ENCODE measurements at regions not wholly inside any gene's neighbourhood (a gene's known extent, or its start where the extent isn't known, plus 50 kb on each side); places are given as distances from the start of the nearest gene placed in this dataset.

DNA sequence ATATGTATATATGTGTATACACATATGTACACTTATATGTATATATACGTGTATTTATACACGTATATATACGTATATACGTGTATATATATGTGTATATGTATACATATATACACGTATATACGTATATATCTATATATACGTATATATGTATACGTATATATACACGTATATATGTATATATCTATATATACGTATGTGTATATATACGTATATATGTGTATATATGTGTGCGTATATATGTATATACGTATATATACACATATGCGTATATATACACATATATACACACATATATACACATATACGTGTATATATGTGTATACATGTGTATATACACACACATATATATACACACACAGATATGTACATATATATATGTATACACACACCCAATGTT lies 348.0 kb upstream of the LCORL start:
- Histone ChIP-seq H3K27me3 (ENCODE audit: insufficient read depth, low read length) (no peaks in the 10 kb centered on the region), H3K4me3 (ENCODE audit: low read depth, low read length) (no peak overlapping the region), H3K36me3 (ENCODE audit: insufficient read depth, low read length) (no peaks in the 10 kb centered on the region), H2AFZ (ENCODE audit: low read length, unreplicated experiment) (no peak overlapping the region), H3K79me2 (ENCODE audit: control insufficient read depth, insufficient read depth, low read length, unreplicated experiment) (no peaks in the 10 kb centered on the region), H3K27ac (ENCODE audit: low read depth, low read length) (no peak overlapping the region), H3K4me1 (ENCODE audit: control insufficient read depth, insufficient read depth, low read length, unreplicated experiment) (no peaks in the 10 kb centered on the region)

DNA sequence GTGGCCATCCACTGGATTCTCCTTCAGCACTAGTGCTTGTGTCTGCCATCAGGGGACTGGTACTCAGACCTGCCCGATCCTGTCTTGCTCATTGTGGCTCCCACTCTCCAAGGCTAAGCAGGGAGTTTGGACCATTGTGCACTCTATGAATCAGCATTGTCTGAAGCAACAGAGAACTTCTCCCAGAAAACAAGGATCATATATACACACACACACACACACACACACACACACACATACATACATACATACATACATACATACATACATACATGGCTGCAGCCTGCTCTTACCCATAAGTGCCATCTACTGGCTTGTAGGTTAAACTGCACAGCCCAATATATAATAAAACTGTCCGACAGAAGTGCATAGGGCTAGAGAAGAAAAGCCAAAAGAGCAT lies 345.3 kb upstream of the LCORL start:
- H3K27ac ChIP-seq (ENCODE audit: low read depth, low read length): no peak overlapping the region
- H3K36me3 ChIP-seq (ENCODE audit: insufficient read depth, low read length): no peaks in the 10 kb centered on the region
- H3K4me3 ChIP-seq (ENCODE audit: low read depth, low read length): no peak overlapping the region
- H3K79me2 ChIP-seq (ENCODE audit: control insufficient read depth, insufficient read depth, low read length, unreplicated experiment): no peaks in the 10 kb centered on the region
- H2AFZ ChIP-seq (ENCODE audit: low read length, unreplicated experiment): no peak overlapping the region
- no peaks in the 10 kb centered on the region for H3K27me3 ChIP-seq (ENCODE audit: insufficient read depth, low read length)
- H3K4me1 ChIP-seq (ENCODE audit: control insufficient read depth, insufficient read depth, low read length, unreplicated experiment): no peaks in the 10 kb centered on the region

DNA sequence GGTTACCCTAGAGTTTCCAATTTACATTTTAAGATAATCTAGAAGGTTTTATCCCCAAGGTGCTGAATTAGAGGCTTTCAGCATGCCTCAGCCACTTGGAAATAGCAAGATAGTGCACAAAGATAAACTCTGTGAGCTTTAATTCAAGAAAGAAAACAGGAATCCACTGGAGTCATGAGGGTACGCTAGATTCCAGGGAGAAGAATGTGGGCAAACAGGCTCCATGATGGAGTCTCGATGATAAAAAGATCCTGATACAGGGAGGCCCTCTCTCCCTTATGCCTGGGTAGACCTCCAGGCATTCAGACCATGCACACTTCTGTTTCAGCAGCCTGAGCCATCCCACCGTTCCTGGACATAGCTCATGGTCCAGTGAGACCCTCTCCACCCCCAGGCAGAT lies 344.6 kb upstream of the LCORL start:
- Histone ChIP-seq H2AFZ (ENCODE audit: low read length, unreplicated experiment) (no peak overlapping the region), H3K27me3 (ENCODE audit: insufficient read depth, low read length) (no peaks in the 10 kb centered on the region), H3K4me1 (ENCODE audit: control insufficient read depth, insufficient read depth, low read length, unreplicated experiment) (no peaks in the 10 kb centered on the region), H3K4me3 (ENCODE audit: low read depth, low read length) (no peak overlapping the region), H3K79me2 (ENCODE audit: control insufficient read depth, insufficient read depth, low read length, unreplicated experiment) (no peaks in the 10 kb centered on the region), H3K27ac (ENCODE audit: low read depth, low read length) (no peak overlapping the region), H3K36me3 (ENCODE audit: insufficient read depth, low read length) (no peaks in the 10 kb centered on the region)

DNA sequence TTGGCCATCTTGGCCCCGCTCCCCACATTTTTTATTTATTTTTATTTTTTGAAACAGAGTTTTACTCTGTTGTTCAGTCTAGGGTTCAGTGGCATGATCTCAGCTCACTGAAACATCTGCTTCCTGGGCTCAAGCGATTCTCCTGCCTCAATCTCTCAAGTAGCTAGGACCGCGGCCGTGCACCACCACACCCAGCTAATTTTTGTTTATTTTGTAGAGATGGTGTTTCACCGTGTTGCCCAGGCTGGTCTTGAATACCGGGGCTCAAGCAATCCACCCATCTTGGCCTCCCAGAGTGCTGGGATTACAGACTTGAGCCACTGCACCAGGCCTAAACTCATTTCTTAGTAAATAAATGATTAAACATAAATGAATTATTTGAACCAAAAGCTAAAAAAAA lies 322.0 kb upstream of the LCORL start:
- Histone ChIP-seq H3K36me3 (ENCODE audit: insufficient read depth, low read length) (no peaks in the 10 kb centered on the region), H3K27me3 (ENCODE audit: insufficient read depth, low read length) (no peaks in the 10 kb centered on the region), H3K79me2 (ENCODE audit: control insufficient read depth, insufficient read depth, low read length, unreplicated experiment) (no peaks in the 10 kb centered on the region), H3K27ac (ENCODE audit: low read depth, low read length) (no peak overlapping the region), H2AFZ (ENCODE audit: low read length, unreplicated experiment) (no peak overlapping the region), H3K4me3 (ENCODE audit: low read depth, low read length) (no peak overlapping the region), H3K4me1 (ENCODE audit: control insufficient read depth, insufficient read depth, low read length, unreplicated experiment) (no peaks in the 10 kb centered on the region)

GRCh38 chr4:18342847-18343246 lies 321.3 kb upstream of the LCORL start:
- Histone ChIP-seq H3K4me3 (ENCODE audit: low read depth, low read length) (no peak overlapping the region), H3K4me1 (ENCODE audit: control insufficient read depth, insufficient read depth, low read length, unreplicated experiment) (no peaks in the 10 kb centered on the region), H3K27ac (ENCODE audit: low read depth, low read length) (no peak overlapping the region), H3K36me3 (ENCODE audit: insufficient read depth, low read length) (no peaks in the 10 kb centered on the region), H3K27me3 (ENCODE audit: insufficient read depth, low read length) (no peaks in the 10 kb centered on the region), H3K79me2 (ENCODE audit: control insufficient read depth, insufficient read depth, low read length, unreplicated experiment) (no peaks in the 10 kb centered on the region), H2AFZ (ENCODE audit: low read length, unreplicated experiment) (no peak overlapping the region)

DNA sequence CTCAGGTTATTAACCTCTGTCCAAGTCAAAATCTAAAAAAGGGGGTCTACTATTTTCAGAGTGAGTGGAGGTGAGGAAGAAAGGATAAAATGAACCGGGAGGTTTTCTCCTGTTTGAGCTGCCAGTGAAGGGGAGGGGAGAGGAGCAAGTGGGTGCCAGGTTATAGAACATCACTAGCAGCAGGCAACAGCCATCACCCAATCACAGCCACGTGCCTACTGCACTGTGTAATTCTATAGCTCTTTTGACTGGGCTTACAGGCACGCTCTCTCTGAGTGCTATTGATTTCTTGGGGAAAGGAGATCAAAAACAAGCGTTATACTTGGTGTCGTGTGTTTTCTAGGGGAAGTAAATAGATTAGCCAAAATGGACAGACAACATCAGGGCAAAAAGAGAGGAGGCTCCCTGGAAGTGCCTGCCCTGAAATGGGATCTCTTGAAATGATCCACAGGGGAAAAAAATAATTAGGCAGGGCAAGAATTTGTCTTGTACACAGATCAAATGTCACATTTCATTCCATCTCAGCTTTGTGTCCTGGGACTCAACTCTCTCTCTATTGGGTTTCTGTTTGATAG lies 300.5 kb upstream of the LCORL start:
- Histone ChIP-seq H3K4me1 (ENCODE audit: control insufficient read depth, insufficient read depth, low read length, unreplicated experiment) (no peaks in the 10 kb centered on the region), H3K27ac (ENCODE audit: low read depth, low read length) (no peak overlapping the region), H3K79me2 (ENCODE audit: control insufficient read depth, insufficient read depth, low read length, unreplicated experiment) (no peaks in the 10 kb centered on the region), H3K36me3 (ENCODE audit: insufficient read depth, low read length) (no peaks in the 10 kb centered on the region), H3K4me3 (ENCODE audit: low read depth, low read length) (no peak overlapping the region), H3K27me3 (ENCODE audit: insufficient read depth, low read length) (no peaks in the 10 kb centered on the region), H2AFZ (ENCODE audit: low read length, unreplicated experiment) (no peak overlapping the region)

- Histone ChIP-seq H3K79me2 (ENCODE audit: control insufficient read depth, insufficient read depth, low read length, unreplicated experiment) (no peaks in the 10 kb centered on the region), H3K27me3 (ENCODE audit: insufficient read depth, low read length) (no peaks in the 10 kb centered on the region), H3K36me3 (ENCODE audit: insufficient read depth, low read length) (no peaks in the 10 kb centered on the region), H3K4me3 (ENCODE audit: low read depth, low read length) (no peak overlapping the region), H2AFZ (ENCODE audit: low read length, unreplicated experiment) (no peak overlapping the region), H3K4me1 (ENCODE audit: control insufficient read depth, insufficient read depth, low read length, unreplicated experiment) (no peaks in the 10 kb centered on the region), H3K27ac (ENCODE audit: low read depth, low read length) (no peak overlapping the region)
Observed at GRCh38 chr4:18319431-18319830, 297.9 kb upstream of the LCORL start.

DNA sequence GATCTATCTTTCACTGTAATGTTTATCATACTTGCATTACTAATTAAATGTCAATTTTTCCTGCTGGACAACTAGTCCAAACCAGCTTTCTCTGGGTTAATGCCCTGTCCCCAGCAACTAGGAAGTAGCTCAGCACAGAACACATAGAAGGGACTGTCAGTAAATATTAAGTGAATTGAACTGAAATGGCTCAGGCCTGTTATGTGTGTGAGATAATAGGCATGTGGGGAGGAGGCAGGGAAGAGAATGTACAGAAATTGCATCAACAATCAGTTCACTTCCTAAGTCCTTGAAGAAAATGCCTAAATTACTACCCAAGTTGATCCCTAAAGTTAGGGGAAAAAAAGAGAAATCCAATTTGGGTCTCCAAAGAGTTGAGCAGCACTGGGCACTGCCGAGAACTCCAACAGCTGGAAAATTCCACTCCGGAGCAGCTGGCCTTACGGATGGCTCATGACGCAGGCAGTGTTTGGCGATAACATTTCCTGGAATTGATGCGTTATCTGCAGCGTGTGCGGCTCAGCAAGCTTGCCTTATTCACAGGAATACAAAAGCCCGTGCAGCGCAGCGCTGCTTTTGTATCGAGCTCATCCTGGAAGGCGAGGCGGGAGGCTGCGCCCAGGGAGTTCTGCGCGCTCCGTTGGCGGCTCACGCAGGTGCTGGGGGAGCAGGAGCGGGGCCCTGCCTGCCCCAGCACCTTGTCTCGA lies 297.3 kb upstream of the LCORL start:
- Histone ChIP-seq H3K27me3 (ENCODE audit: insufficient read depth, low read length) (no peaks in the 10 kb centered on the region), H2AFZ (ENCODE audit: low read length, unreplicated experiment) (no peak overlapping the region), H3K36me3 (ENCODE audit: insufficient read depth, low read length) (no peaks in the 10 kb centered on the region), H3K27ac (ENCODE audit: low read depth, low read length) (no peak overlapping the region), H3K4me3 (ENCODE audit: low read depth, low read length) (no peak overlapping the region), H3K79me2 (ENCODE audit: control insufficient read depth, insufficient read depth, low read length, unreplicated experiment) (no peaks in the 10 kb centered on the region), H3K4me1 (ENCODE audit: control insufficient read depth, insufficient read depth, low read length, unreplicated experiment) (no peaks in the 10 kb centered on the region)

- Histone ChIP-seq H3K27ac (ENCODE audit: low read depth, low read length) (no peak overlapping the region), H3K4me3 (ENCODE audit: low read depth, low read length) (no peak overlapping the region), H3K79me2 (ENCODE audit: control insufficient read depth, insufficient read depth, low read length, unreplicated experiment) (no peaks in the 10 kb centered on the region), H2AFZ (ENCODE audit: low read length, unreplicated experiment) (no peak overlapping the region), H3K36me3 (ENCODE audit: insufficient read depth, low read length) (no peaks in the 10 kb centered on the region), H3K4me1 (ENCODE audit: control insufficient read depth, insufficient read depth, low read length, unreplicated experiment) (no peaks in the 10 kb centered on the region), H3K27me3 (ENCODE audit: insufficient read depth, low read length) (no peaks in the 10 kb centered on the region)
Observed at GRCh38 chr4:18314731-18315130, 293.2 kb upstream of the LCORL start.

GRCh38 chr4:18297684-18298083 lies 276.1 kb upstream of the LCORL start:
- Histone ChIP-seq H3K4me3 (ENCODE audit: low read depth, low read length) (peak overlapping the region; percentile 38; the same call in 1 of the 2 replicates), H2AFZ (ENCODE audit: low read length, unreplicated experiment) (no peak overlapping the region), H3K27ac (ENCODE audit: low read depth, low read length) (no peak overlapping the region), H3K4me1 (ENCODE audit: control insufficient read depth, insufficient read depth, low read length, unreplicated experiment) (no peaks in the 10 kb centered on the region), H3K79me2 (ENCODE audit: control insufficient read depth, insufficient read depth, low read length, unreplicated experiment) (no peaks in the 10 kb centered on the region), H3K27me3 (ENCODE audit: insufficient read depth, low read length) (no peaks in the 10 kb centered on the region), H3K36me3 (ENCODE audit: insufficient read depth, low read length) (no peaks in the 10 kb centered on the region)

- H3K4me1 ChIP-seq (ENCODE audit: control insufficient read depth, insufficient read depth, low read length, unreplicated experiment): no peaks in the 10 kb centered on the region
Observed at GRCh38 chr4:18296411-18296810, 274.9 kb upstream of the LCORL start.

More at GRCh38 chr4:18296411-18296810, 274.9 kb upstream of the LCORL start:
- Histone ChIP-seq H3K79me2 (ENCODE audit: control insufficient read depth, insufficient read depth, low read length, unreplicated experiment) (no peaks in the 10 kb centered on the region), H3K36me3 (ENCODE audit: insufficient read depth, low read length) (no peaks in the 10 kb centered on the region), H3K4me3 (ENCODE audit: low read depth, low read length) (no peak overlapping the region), H2AFZ (ENCODE audit: low read length, unreplicated experiment) (no peak overlapping the region), H3K27ac (ENCODE audit: low read depth, low read length) (no peak overlapping the region), H3K27me3 (ENCODE audit: insufficient read depth, low read length) (no peaks in the 10 kb centered on the region)

Data from ACC112 (cell line).